DOHH2 (cell line): ENCODE measurements at regions not wholly inside any gene's neighbourhood (a gene's known extent, or its start where the extent isn't known, plus 50 kb on each side); places are given as distances from the start of the nearest gene placed in this dataset.

Experiments used
- H3F3A ChIP-seq: fragments of 200-600 bp; sonication (generic), shearing (Covaris generic); 2 replicates; pipeline ENCODE4 v1.6.0; 2016; ENCODE audit warnings: antibody characterized with exemption, mild to moderate bottlenecking; ENCODE audit not compliant: control insufficient read depth, insufficient read depth
- H3K27ac ChIP-seq: fragments of 200-600 bp; sonication (generic); 2 replicates; pipeline ENCODE4 v1.5.1; 2014; ENCODE audit warnings: low read depth, mild to moderate bottlenecking, low read length, moderate library complexity
- H3K27me3 ChIP-seq: fragments of 200-600 bp; sonication (generic); 2 replicates; pipeline ENCODE4 v1.6.1; 2014; ENCODE audit warnings: mild to moderate bottlenecking, low read length, mixed read lengths; ENCODE audit not compliant: control insufficient read depth
- H3K36me3 ChIP-seq: fragments of 200-600 bp; sonication (generic); 2 replicates; pipeline ENCODE4 v1.6.1; 2014; ENCODE audit warnings: mild to moderate bottlenecking, low read length, moderate library complexity, mixed read lengths; ENCODE audit not compliant: control insufficient read depth
- H3K4me1 ChIP-seq: fragments of 200-600 bp; sonication (generic); 2 replicates; pipeline ENCODE4 v1.6.1; 2014; ENCODE audit warnings: mild to moderate bottlenecking, low read length, mixed read lengths; ENCODE audit not compliant: control insufficient read depth
- H3K4me2 ChIP-seq: fragments of 200-600 bp; sonication (generic); 2 replicates; pipeline ENCODE4 v1.6.0; 2014; ENCODE audit warnings: mild to moderate bottlenecking, low read length, moderate library complexity
- H3K4me3 ChIP-seq: fragments of 200-600 bp; sonication (generic); 2 replicates; pipeline ENCODE4 v1.5.1; 2014; ENCODE audit warnings: mild to moderate bottlenecking, low read length, mixed read lengths
- H3K79me2 ChIP-seq: fragments of 200-600 bp; sonication (generic); 2 replicates; pipeline ENCODE4 v1.6.1; 2014; ENCODE audit warnings: mild to moderate bottlenecking, low read length, mixed read lengths; ENCODE audit not compliant: control insufficient read depth
- H3K9me2 ChIP-seq: fragments of 200-600 bp; sonication (generic); replicated peaks from 2 replicates; pipeline ENCODE4 v1.6.1; 2014; ENCODE audit warnings: mild to moderate bottlenecking, low read length, mixed read lengths; ENCODE audit not compliant: control insufficient read depth
- H3K9me3 ChIP-seq: fragments of 200-600 bp; sonication (generic); 2 replicates; pipeline ENCODE4 v1.6.1; 2014; ENCODE audit warnings: antibody characterized with exemption, low read length, mixed read lengths; ENCODE audit not compliant: control insufficient read depth, insufficient read depth
- H4K20me1 ChIP-seq: fragments of 200-600 bp; sonication (generic); 2 replicates; pipeline ENCODE4 v1.6.0; 2014; ENCODE audit warnings: low read depth, mild to moderate bottlenecking, antibody characterized with exemption, low read length, moderate library complexity; ENCODE audit not compliant: control insufficient read depth, insufficient read depth
- CTCF ChIP-seq: fragments of 200-600 bp; sonication (generic); IDR thresholded peaks from one replicate; pipeline ENCODE4 v1.5.1; 2014; ENCODE audit warnings: antibody characterized with exemption, mild to moderate bottlenecking, low read depth, low read length; ENCODE audit not compliant: poor library complexity, severe bottlenecking
- EZH2phosphoT487 ChIP-seq: fragments of 200-600 bp; sonication (generic); IDR thresholded peaks from 2 replicates; pipeline ENCODE4 v1.6.1; 2017; ENCODE audit warnings: borderline replicate concordance, mild to moderate bottlenecking, antibody characterized with exemption, low read length, moderate library complexity, mixed read lengths

GRCh38 chr17:37802061-37802595, 57.3 kb upstream of the HNF1B start:
- TF ChIP-seq CTCF = no peak
- no peak for TF ChIP-seq EZH2phosphoT487
- Histone ChIP-seq H3K4me2 (no peak overlapping the region), H3K27ac (no peak overlapping the region)

GRCh38 chr17:37801171-37801570, 56.3 kb upstream of the HNF1B start:
- Histone ChIP-seq H4K20me1 (no peaks in the 10 kb centered on the region), H3K4me1 (peaks cover 27% of the 10 kb centered on the region), H3K79me2 (no peaks in the 10 kb centered on the region), H3K36me3 (no peaks in the 10 kb centered on the region), H3K9me2 (no peaks in the 10 kb centered on the region), H3K27me3 (no peaks in the 10 kb centered on the region), H3K9me3 (no peaks in the 10 kb centered on the region), H3F3A (no peaks in the 10 kb centered on the region), H3K4me3 (no peak overlapping the region), H3K27ac (no peak overlapping the region), H3K4me2 (0 out of 2 replicates have a peak overlapping the region, but pooled peaks have one; percentile 2)
- TF ChIP-seq EZH2phosphoT487 = no peak
- TF ChIP-seq CTCF = no peak

More at GRCh38 chr17:37802061-37802595, 57.3 kb upstream of the HNF1B start:
- H3K9me2 ChIP-seq = no peaks in the 10 kb centered on the region
- H3K4me1 ChIP-seq = peaks cover 27% of the 10 kb centered on the region
- no peaks in the 10 kb centered on the region for H4K20me1 ChIP-seq
- H3K79me2 ChIP-seq = no peaks in the 10 kb centered on the region
- H3F3A ChIP-seq = no peaks in the 10 kb centered on the region
- H3K4me3 ChIP-seq = no peak overlapping the region
- no peaks in the 10 kb centered on the region for H3K36me3 ChIP-seq
- no peaks in the 10 kb centered on the region for H3K9me3 ChIP-seq
- no peaks in the 10 kb centered on the region for H3K27me3 ChIP-seq

- Histone ChIP-seq H3K79me2 (no peaks in the 10 kb centered on the region), H3K9me2 (no peaks in the 10 kb centered on the region), H3K9me3 (no peaks in the 10 kb centered on the region), H3K27me3 (no peaks in the 10 kb centered on the region), H3K27ac (no peak overlapping the region), H4K20me1 (no peaks in the 10 kb centered on the region), H3F3A (no peaks in the 10 kb centered on the region), H3K4me1 (peaks cover 26% of the 10 kb centered on the region), H3K4me3 (no peak overlapping the region), H3K36me3 (no peaks in the 10 kb centered on the region), H3K4me2 (no peak overlapping the region)
- no peak for TF ChIP-seq EZH2phosphoT487
- TF ChIP-seq CTCF = no peak
Observed at GRCh38 chr17:37797206-37797605, 52.3 kb upstream of the HNF1B start.
